Stomach (tissue), 8 donors: ENCODE measurements at regions not wholly inside any gene's neighbourhood (a gene's known extent, or its start where the extent isn't known, plus 50 kb on each side); places are given as distances from the start of the nearest gene placed in this dataset.
A peak's percentile ranks its signal among the peaks of the same experiment; 100 is the strongest.

Experiments used
- DNase-seq, 2 donors: peaks; one replicate each; pipeline versions ENCODE4 v3.0.0 to v3.0.0-alpha.2; 2013 to 2019
- H3K27ac ChIP-seq, 5 donors: fragments of 200-600 bp in 4 of 5; sonication (generic) in 4 of 5; one replicate each; pipeline ENCODE4 v1.5.1; 2013 to 2019; ENCODE audit warnings: mild to moderate bottlenecking in 1 of 5, moderate library complexity in 1 of 5
- H3K27me3 ChIP-seq, 3 donors: fragments of 200-600 bp; sonication (generic); one replicate each; pipeline ENCODE4 v1.5.1; 2017 to 2019; ENCODE audit warnings: mixed run types in 1 of 3
- H3K36me3 ChIP-seq, 4 donors: fragments of 200-600 bp; sonication (generic); 1 replicate in 3 of 4; 2 replicates in 1 of 4; pipeline ENCODE4 v1.5.1; 2016 to 2019
- H3K4me1 ChIP-seq, 4 donors: fragments of 200-600 bp; sonication (generic); one replicate each; pipeline ENCODE4 v1.5.1; 2016 to 2019
- H3K4me3 ChIP-seq, 4 donors: fragments of 200-600 bp; sonication (generic) in 3 of 4; one replicate each; pipeline ENCODE4 v1.5.1; 2016 to 2019; ENCODE audit warnings: mild to moderate bottlenecking in 1 of 4
- H3K9me3 ChIP-seq, 4 donors: fragments of 200-600 bp; sonication (generic); one replicate each; pipeline ENCODE4 v1.5.1; 2016 to 2019
- CTCF ChIP-seq, 7 experiments: fragments of 450-650 bp in 4 of 7; fragments of 200-600 bp in 3 of 7; sonication (generic) in 3 of 7; IDR thresholded peaks; one replicate each; pipeline ENCODE4 v1.5.1; 2016 to 2019; ENCODE audit warnings: antibody characterized with exemption in 7 of 7, control low read depth in 2 of 7, mild to moderate bottlenecking in 1 of 7
- EP300 ChIP-seq: sonication (generic); formaldehyde crosslinking; IDR thresholded peaks from one replicate; pipeline ENCODE4 v1.6.1; 2017; ENCODE audit warnings: antibody characterized with exemption
- POLR2A ChIP-seq, 4 donors: fragments of 450-650 bp; IDR thresholded peaks; one replicate each; pipeline ENCODE4 v1.6.1; 2016; ENCODE audit warnings: antibody characterized with exemption in 4 of 4, control low read depth in 2 of 4, mild to moderate bottlenecking in 1 of 4, moderate library complexity in 1 of 4
- POLR2AphosphoS5 ChIP-seq, 3 donors: sonication (generic); formaldehyde crosslinking; IDR thresholded peaks; one replicate each; pipeline ENCODE4 v1.6.1; 2016; ENCODE audit warnings: antibody characterized with exemption in 3 of 3
- WGBS, 5 donors: extraction: QIAGEN DNeasy Blood & Tissue Kit in 3 of 5; methylation state at CpG; one replicate each; pipeline versions ENCODE4 v1.1.5 to v1.1.7; 2013 to 2018; 5-methylcytosine and 5-hydroxymethylcytosine counted together
- intact Hi-C: fragments of 100-400 bp; cut with DNase I; formaldehyde crosslinking; loops from one replicate; pipeline ENCODE4 v1.15.1; 2023; ENCODE audit warnings: low total_unique reads
- donor health status: healthy with polysubstance abuse.
- donor health status: Bipolar disorder and iron deficiency.
- donor health status: healthy.

DNA sequence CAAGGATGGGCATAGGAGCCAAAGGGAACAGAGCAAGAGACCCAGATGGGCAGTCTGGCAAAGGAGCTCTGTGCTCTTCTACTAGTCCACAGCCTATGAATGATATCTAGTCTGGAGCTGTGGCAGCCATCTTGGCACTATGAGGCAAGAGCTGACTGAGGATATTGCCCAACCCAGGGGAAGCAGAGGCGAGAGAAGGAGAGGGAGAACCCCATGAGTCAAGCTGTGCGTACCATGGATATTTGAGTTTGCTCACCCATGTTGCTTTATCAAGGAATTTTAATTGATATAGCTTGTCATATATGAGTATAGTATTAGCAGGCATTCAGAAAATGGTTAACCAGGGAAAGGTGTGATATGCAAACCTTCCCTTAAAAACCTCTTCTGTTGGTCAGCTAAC lies 420.9 kb downstream of the PRDM2 start:
- WGBS, 5 donors = 85 to 95% (median 89%) methylated on average over 2 of the region's 2 CpGs
- Histone ChIP-seq H3K9me3 (peaks cover 0 to 7% (median 2%) of the 10 kb centered on the region in 4 donors), H3K27ac (no peak overlapping the region), H3K4me1 (no peaks in the 10 kb centered on the region), H3K4me3 (no peak overlapping the region), H3K27me3 (no peaks in the 10 kb centered on the region), H3K36me3 (no peaks in the 10 kb centered on the region)
- TF ChIP-seq EP300 = no peak
- no peak for TF ChIP-seq POLR2A (IDR thresholded peaks at IDR 0.05)
- no peak for TF ChIP-seq CTCF (IDR thresholded peaks at IDR 0.05)
- intact Hi-C loops = no loop called here
- DNase-seq = no peak

DNA sequence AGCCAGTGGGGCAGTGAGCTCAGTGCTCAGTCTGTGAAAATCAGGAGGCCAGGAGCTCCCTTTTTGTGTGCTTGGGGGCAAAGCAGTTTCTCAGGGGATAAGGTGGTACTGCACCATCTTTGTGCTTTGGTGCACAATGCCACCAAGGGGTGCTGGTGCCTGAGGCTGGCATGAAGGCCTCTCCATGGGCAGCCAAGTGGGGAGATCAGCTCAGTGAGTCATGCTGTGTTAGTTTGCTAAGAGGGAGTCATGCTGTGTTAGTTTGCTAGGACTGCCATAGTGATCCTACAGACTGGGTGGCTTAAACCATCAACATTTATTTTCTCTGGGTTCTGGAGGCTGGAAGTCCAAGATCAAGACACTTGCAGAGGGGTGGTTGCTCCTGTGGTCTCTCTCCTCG lies 428.1 kb downstream of the PRDM2 start:
- Histone ChIP-seq H3K4me1 (no peaks in the 10 kb centered on the region), H3K4me3 (no peak overlapping the region), H3K9me3 (no peaks in the 10 kb centered on the region), H3K27me3 (no peaks in the 10 kb centered on the region), H3K27ac (no peak overlapping the region), H3K36me3 (no peaks in the 10 kb centered on the region)
- intact Hi-C loops = no loop called here
- WGBS, 5 donors = 56 to 96% (median 93%) methylated on average over 1 of the region's 1 CpG
- no peak for TF ChIP-seq POLR2A (IDR thresholded peaks at IDR 0.05)
- TF ChIP-seq POLR2AphosphoS5 (IDR thresholded peaks at IDR 0.05) = no peak
- no peak for TF ChIP-seq EP300
- TF ChIP-seq CTCF (IDR thresholded peaks at IDR 0.05) = no peak
- DNase-seq = no peak

GRCh38 chr1:14129009-14129408 lies 429.0 kb downstream of the PRDM2 start:
- no peaks in the 10 kb centered on the region for H3K27me3 ChIP-seq
- 55 to 73% (median 71%) methylated on average over 2 of the region's 2 CpGs for WGBS, 5 donors
- no peak overlapping the region for H3K4me3 ChIP-seq
- DNase-seq = no peak
- H3K9me3 ChIP-seq = no peaks in the 10 kb centered on the region
- TF ChIP-seq POLR2AphosphoS5 (IDR thresholded peaks at IDR 0.05) (no peak), CTCF (IDR thresholded peaks at IDR 0.05) (no peak), POLR2A (IDR thresholded peaks at IDR 0.05) (no peak), EP300 (no peak)
- no peaks in the 10 kb centered on the region for H3K4me1 ChIP-seq
- intact Hi-C loops = no loop called here
- no peak overlapping the region for H3K27ac ChIP-seq
- no peaks in the 10 kb centered on the region for H3K36me3 ChIP-seq

DNA sequence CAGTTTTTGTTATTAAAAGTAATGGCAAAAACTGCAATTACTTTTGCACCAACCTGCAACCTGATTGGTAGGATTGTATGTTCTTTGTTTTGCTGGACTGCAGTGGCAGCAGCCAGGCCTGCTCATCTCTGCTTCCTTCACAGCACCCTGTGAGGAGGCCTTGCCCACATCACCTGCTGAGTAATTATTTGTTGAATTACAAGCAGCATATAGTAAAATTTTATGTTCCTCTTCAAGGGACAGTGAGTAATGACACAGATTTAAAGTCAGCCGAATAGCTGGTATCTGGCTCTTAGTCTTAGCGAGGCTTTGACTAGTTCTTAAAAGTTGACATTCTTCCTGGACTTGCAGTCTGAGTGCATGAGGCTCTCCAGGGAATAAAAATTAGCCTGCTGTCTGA lies 435.1 kb downstream of the PRDM2 start:
- intact Hi-C loops = no loop called here
- TF ChIP-seq POLR2AphosphoS5 (IDR thresholded peaks at IDR 0.05) = no peak
- TF ChIP-seq CTCF (IDR thresholded peaks at IDR 0.05) = no peak
- peak in 1 of 2 donors; percentile 18 for DNase-seq
- H3K4me1 ChIP-seq = peaks cover 0 to 8% (median 0%) of the 10 kb centered on the region in 4 donors
- H3K27me3 ChIP-seq = no peaks in the 10 kb centered on the region
- no peak overlapping the region for H3K27ac ChIP-seq
- no peaks in the 10 kb centered on the region for H3K9me3 ChIP-seq
- no peak overlapping the region for H3K4me3 ChIP-seq
- 48 to 78% (median 65%) methylated on average over 2 of the region's 2 CpGs for WGBS, 5 donors
- H3K36me3 ChIP-seq = no peaks in the 10 kb centered on the region
